ENCODE measurements at regions not wholly inside any gene's neighbourhood (a gene's known extent, or its start where the extent isn't known, plus 50 kb on each side); places are given as distances from the start of the nearest gene placed in this dataset.

GRCh38 chr12:69157023-69157655 lies 82.2 kb upstream of the CPSF6 start:
- Histone ChIP-seq H3K4me1 (replicated peaks in 1 of 4; ENCODE audit: control insufficient read depth in 3 of 4, insufficient read depth in 4 of 4, low read length in 3 of 4) (peaks cover 0 to 2% (median under 1%) of the 10 kb centered on the region in 4 experiments; a peak in 1 of 7 replicates), H2BK15ac (ENCODE audit: low read length) (no peak overlapping the region), H2BK120ac (replicated peaks; ENCODE audit: low read depth, low read length) (no peak overlapping the region), H3K18ac (ENCODE audit: extremely low read depth, low read length) (no peak overlapping the region; the same call in 1 of the 2 replicates), H3K9ac (replicated peaks in 1 of 4; ENCODE audit: extremely low read depth in 1 of 4, low read depth in 3 of 4, low read length in 3 of 4) (no peak overlapping the region), H2AFZ (ENCODE audit: low read length) (peak overlapping the region; percentile 90), H2AK5ac (ENCODE audit: low read depth, low read length) (no peak overlapping the region), H3K9me3 (ENCODE audit: insufficient read depth in 2 of 2, low read depth in 1 of 2, low read length in 1 of 2) (no peaks in the 10 kb centered on the region), H3K4ac (replicated peaks; ENCODE audit: insufficient read length, low read depth, low read length) (no peak overlapping the region), H2BK5ac (ENCODE audit: low read depth, low read length) (no peak overlapping the region), H3K56ac (replicated peaks; ENCODE audit: insufficient read length, low read depth, low read length) (no peak overlapping the region), H2BK20ac (ENCODE audit: low read length) (no peak overlapping the region), H3K27ac (ENCODE audit: low read depth, low read length) (no peak overlapping the region), H4K8ac (ENCODE audit: extremely low read depth, insufficient read depth, low read length) (no peak overlapping the region), H3K23ac (ENCODE audit: insufficient read length) (no peak overlapping the region), H3K79me1 (ENCODE audit: low read depth, low read length) (no peaks in the 10 kb centered on the region), H2BK12ac (ENCODE audit: low read depth, low read length) (no peak overlapping the region), H3K14ac (ENCODE audit: insufficient read length) (no peak overlapping the region), H3K79me2 (ENCODE audit: control insufficient read depth in 1 of 2, insufficient read depth in 2 of 2, low read length in 2 of 2) (no peaks in the 10 kb centered on the region), H4K91ac (replicated peaks; ENCODE audit: insufficient read length, low read length) (no peak overlapping the region), H3K23me2 (ENCODE audit: low read depth, low read length) (no peaks in the 10 kb centered on the region), H3K4me3 (ENCODE audit: extremely low read depth in 1 of 4, insufficient read depth in 2 of 4, low read depth in 3 of 4, low read length in 4 of 4) (no peak overlapping the region), H3K36me3 (ENCODE audit: control insufficient read depth in 2 of 4, insufficient read depth in 4 of 4, low read length in 3 of 4) (no peaks in the 10 kb centered on the region), H4K20me1 (replicated peaks in 1 of 2; ENCODE audit: control insufficient read depth in 1 of 2, insufficient read depth in 2 of 2, low read length in 2 of 2) (no peaks in the 10 kb centered on the region), H3K27me3 (replicated peaks in 1 of 4; ENCODE audit: control insufficient read depth in 3 of 4, extremely low read depth in 1 of 4, insufficient read depth in 3 of 4, low read length in 3 of 4) (no peaks in the 10 kb centered on the region), H3K4me2 (ENCODE audit: insufficient read depth in 1 of 2, low read depth in 2 of 2, low read length in 2 of 2) (no peak overlapping the region), H4K5ac (ENCODE audit: insufficient read length, low read depth, low read length) (no peak overlapping the region)
- FAIRE-seq (peak; percentile 52), DNase-seq (ENCODE audit: low read depth in 1 of 2, low spot score in 2 of 2) (peak; percentile 77 to 97)
- WGBS, 2 experiments (ENCODE audit: extremely low coverage in 1 of 2, insufficient coverage in 1 of 2, insufficient read length in 1 of 2, insufficient replicate concordance in 2 of 2, low coverage in 1 of 2, low lambda C conversion rate in 2 of 2, missing lambda C conversion rate in 1 of 2), result 36% methylated on average over 13 of the region's 13 CpGs; no CpG with 5 or more reads in 1 of the 2 experiments
- POLR2A ChIA-PET (ENCODE audit: partially characterized antibody), result interaction anchor here (0.9 to 2.4 kb wide), 6 partner anchors 11 to 89 kb away, joined by 4 to 9 read pairs (median 4); partner anchors contain the start of gene CPSF6
- CTCF ChIA-PET (ENCODE audit: partially characterized antibody), result interaction anchor here (0.6 to 7.0 kb wide), 52 partner anchors 10 to 339 kb away, joined by 3 to 90 read pairs (median 4); no protein-coding TSS in a partner anchor
- no peak for TF ChIP-seq FOSL1 (IDR thresholded peaks at IDR 0.05; ENCODE audit: insufficient read depth, low read depth, low read length)
- TF ChIP-seq CTCF (IDR thresholded peaks at IDR 0.05; ENCODE audit: control extremely low read depth in 1 of 3, insufficient read depth in 1 of 3, low read depth in 1 of 3, low read length in 3 of 3), result peak; percentile 93 to 99 (median 95)
